NCI-H748 (cell line): ENCODE measurements at regions not wholly inside any gene's neighbourhood (a gene's known extent, or its start where the extent isn't known, plus 50 kb on each side); places are given as distances from the start of the nearest gene placed in this dataset.
"Not testable (repeated sequence)": the region's sequence is repeated elsewhere in the genome, so short reads cannot be mapped to it uniquely, and the experiment has no call there.

Experiments used
- DNase-seq: peaks from one replicate; lab custom pipeline; 2025; ENCODE audit not compliant: unreplicated experiment; lab: John Stamatoyannopoulos, UW

DNA sequence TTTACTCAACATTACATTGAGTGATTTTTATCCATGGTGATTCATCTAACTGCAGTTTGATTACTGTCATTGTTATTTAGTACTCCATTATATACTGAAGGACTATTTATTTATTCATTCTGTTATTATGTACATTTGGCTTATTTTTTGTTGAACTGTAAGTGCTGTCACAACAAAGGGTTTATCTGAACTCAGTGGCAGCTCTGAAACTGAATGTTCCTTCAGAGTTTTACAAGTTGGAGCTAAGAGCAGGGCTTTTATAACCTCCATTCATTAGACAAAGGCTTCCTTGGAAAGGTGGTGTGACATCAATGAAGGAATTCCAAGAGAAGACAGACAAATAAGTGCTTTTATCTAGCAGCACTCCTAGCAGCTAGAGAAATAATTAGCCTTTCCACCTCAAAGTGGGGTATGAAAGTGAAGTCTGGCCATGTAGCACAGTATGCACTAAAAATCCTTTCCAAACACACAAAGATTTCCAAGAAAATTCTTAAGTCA, 83.3 kb upstream of the GORAB start:
- DNase-seq: no peak

- not testable (repeated sequence) for DNase-seq
Measured at GRCh38 chr1:170457325-170458050, 74.5 kb upstream of the GORAB start.

DNA sequence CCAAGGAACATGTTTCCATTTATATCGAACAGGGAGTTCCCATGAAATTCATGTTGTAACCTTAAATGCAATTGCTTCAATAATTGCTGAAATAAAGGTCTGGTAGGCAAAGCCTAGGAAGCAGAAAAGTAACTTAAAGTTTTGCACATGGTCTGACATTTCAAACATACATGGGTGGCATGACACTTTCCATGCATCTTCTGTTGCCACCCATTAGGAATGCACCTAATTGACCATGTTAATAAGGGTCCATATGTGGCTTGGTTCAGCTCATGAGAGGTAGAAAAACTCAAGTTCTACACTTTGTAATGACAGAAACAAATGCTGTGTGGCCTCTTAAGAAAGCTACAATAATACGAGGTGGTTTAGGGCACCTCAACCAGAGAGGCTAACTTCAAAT, 72.0 kb upstream of the GORAB start:
- DNase-seq: no peak

GRCh38 chr1:170460414-170461155, 71.4 kb upstream of the GORAB start:
- no peak for DNase-seq

DNA sequence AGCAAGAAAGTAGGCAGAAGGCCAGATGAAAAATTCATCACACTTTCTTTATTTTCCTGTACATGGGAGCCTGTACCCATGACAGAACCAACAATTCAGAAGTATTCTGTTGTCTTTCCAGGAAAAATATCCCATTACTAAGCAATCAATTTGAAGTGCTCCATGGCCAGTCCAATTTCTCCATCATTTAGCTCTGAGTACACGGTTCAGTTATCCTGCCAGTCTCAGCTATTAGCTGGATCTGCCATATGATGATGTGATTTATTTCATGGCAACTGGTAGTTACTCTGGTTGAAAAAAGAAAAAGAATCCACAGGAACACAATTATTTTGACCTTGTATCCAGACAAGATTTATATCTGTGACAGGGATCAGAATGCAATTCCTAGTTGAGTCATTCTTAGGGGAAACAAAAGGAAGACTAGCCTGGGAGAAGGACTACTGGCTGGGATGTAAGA, 70.6 kb upstream of the GORAB start:
- no peak for DNase-seq

DNA sequence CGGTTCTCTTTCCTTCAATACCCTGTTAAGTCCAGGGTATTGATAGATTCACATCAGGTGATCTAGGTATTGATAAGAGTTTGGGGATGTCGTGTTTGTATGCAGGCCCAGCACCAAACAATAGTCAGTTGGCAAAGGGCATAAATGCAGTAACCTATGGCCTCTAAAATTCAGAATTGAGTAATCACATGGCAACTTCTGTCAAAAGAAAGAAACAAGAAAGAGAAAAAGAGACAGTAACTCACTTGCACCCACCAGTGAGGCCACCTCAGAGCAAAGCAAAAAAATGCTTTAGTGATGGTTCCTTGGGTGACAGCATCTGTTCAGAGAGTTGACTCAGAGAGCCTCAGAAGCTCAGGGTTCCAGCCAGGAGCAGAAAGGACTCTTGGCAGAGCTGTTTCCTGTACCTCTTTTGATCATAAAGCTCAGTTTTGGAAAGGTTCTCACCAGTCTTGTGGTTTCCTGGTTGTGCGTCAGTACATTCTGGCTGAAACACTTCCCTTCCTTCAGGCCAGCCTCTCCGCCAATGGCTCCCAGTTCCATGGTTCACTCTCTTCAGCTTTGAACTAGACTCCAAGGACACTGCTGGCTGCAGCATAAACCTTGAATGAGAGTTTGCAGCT, 70.1 kb upstream of the GORAB start:
- no peak for DNase-seq

GRCh38 chr1:170470121-170470520, 61.8 kb upstream of the GORAB start:
- DNase-seq: no peak

GRCh38 chr1:170471398-170472053, 60.4 kb upstream of the GORAB start:
- DNase-seq: no peak

- no peak for DNase-seq
Measured at GRCh38 chr1:170481000-170481399, 51.0 kb upstream of the GORAB start.
